ENCODE measurements at regions not wholly inside any gene's neighbourhood (a gene's known extent, or its start where the extent isn't known, plus 50 kb on each side); places are given as distances from the start of the nearest gene placed in this dataset.

- Mint-ChIP-seq H3K9me3 (no peaks in the 10 kb centered on the region), H3K4me3 (no peak overlapping the region), H3K4me1 (ENCODE audit: low read depth) (peaks cover 7% of the 10 kb centered on the region), H3K36me3 (ENCODE audit: low read depth) (no peaks in the 10 kb centered on the region), H3K27me3 (no peaks in the 10 kb centered on the region), H3K27ac (no peak overlapping the region)
- no peak for DNase-seq
- intact Hi-C loops (cut with micrococcal nuclease), result no loop called here
- ATAC-seq, result no peak
- CTCF ChIA-PET, result interaction anchor here (3.6 kb wide), 1 partner anchor 11 kb away, joined by 9 read pairs; no protein-coding TSS in a partner anchor
- TF ChIP-seq CTCF (IDR thresholded peaks at IDR 0.05), result no peak
- POLR2A ChIA-PET, result interaction anchor here (1.0 to 2.6 kb wide), 2 partner anchors 10 to 102 kb away, joined by 5 to 7 read pairs; no protein-coding TSS in a partner anchor
Observed at GRCh38 chr1:234713859-234714258, 103.9 kb upstream of the IRF2BP2 start.

GRCh38 chr1:234713440-234713839 lies 103.5 kb upstream of the IRF2BP2 start:
- DNase-seq (no peak), ATAC-seq (no peak)
- POLR2A ChIA-PET, result interaction anchor here (1.0 kb wide), 1 partner anchor 10 kb away, joined by 5 read pairs; no protein-coding TSS in a partner anchor
- TF ChIP-seq CTCF (IDR thresholded peaks at IDR 0.05), result no peak
- no peaks in the 10 kb centered on the region for H3K36me3 Mint-ChIP-seq (ENCODE audit: low read depth)
- no peaks in the 10 kb centered on the region for H3K27me3 Mint-ChIP-seq
- no peak overlapping the region for H3K27ac Mint-ChIP-seq
- H3K9me3 Mint-ChIP-seq, result no peaks in the 10 kb centered on the region
- H3K4me3 Mint-ChIP-seq, result no peak overlapping the region
- peaks cover 10% of the 10 kb centered on the region for H3K4me1 Mint-ChIP-seq (ENCODE audit: low read depth)
- CTCF ChIA-PET, result interaction anchor here (3.6 kb wide), 1 partner anchor 11 kb away, joined by 9 read pairs; no protein-coding TSS in a partner anchor
- intact Hi-C loops (cut with micrococcal nuclease), result no loop called here

GRCh38 chr1:234712891-234713305 lies 102.9 kb upstream of the IRF2BP2 start:
- Mint-ChIP-seq H3K27me3 (no peaks in the 10 kb centered on the region), H3K27ac (no peak overlapping the region), H3K36me3 (ENCODE audit: low read depth) (no peaks in the 10 kb centered on the region), H3K4me1 (ENCODE audit: low read depth) (peaks cover 10% of the 10 kb centered on the region), H3K4me3 (no peak overlapping the region), H3K9me3 (no peaks in the 10 kb centered on the region)
- DNase-seq (no peak), ATAC-seq (no peak)
- intact Hi-C loops (cut with micrococcal nuclease), result no loop called here
- no peak for TF ChIP-seq CTCF (IDR thresholded peaks at IDR 0.05)
- ChIA-PET POLR2A (interaction anchor here (1.0 kb wide), 1 partner anchor 11 kb away, joined by 5 read pairs; no protein-coding TSS in a partner anchor), CTCF (interaction anchor here (0.8 to 3.6 kb wide), 2 partner anchors 10 to 11 kb away, joined by 3 to 9 read pairs; no protein-coding TSS in a partner anchor)

DNA sequence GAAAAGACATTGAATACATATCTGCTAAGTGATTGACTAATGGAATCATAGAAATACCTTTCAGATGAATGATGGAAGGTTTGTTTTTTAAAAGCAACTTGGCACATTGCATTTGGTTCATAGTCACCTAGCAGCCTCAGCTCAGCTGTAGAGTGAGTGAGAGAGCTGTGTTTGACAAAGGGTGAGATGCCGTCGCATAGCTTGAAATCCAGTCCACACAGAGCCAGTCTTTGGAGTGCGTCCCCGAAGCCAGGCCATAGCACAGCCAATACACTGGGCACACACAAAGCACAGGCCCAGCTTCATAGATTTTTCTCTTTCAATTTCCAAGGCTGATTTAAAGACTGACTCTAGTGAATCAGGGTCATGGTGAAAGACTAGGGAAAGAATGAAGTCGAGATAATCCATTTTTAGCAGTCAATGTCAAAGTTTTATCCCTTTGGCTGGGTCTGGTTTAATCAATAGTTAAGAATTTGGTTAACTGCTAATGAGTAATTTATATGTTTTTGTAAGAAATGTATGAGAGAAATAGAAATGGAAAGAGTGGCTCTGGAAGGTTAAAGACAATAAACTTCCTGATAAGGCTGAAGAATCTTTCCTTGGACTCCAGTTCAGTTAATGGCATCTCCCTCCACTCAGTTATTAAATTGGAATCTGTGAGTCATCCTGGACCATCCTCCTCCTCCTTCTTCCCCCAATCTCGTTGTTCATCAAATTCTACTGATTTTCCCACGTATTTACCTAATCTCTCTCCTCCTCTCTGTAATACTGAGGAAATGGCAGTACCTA lies 101.2 kb upstream of the IRF2BP2 start:
- H3K9me3 Mint-ChIP-seq, result no peaks in the 10 kb centered on the region
- POLR2A ChIA-PET, result interaction anchor here (1.3 kb wide), 1 partner anchor 111 kb away, joined by 3 read pairs; no protein-coding TSS in a partner anchor
- intact Hi-C loops (cut with micrococcal nuclease), result no loop called here
- H3K27me3 Mint-ChIP-seq, result no peaks in the 10 kb centered on the region
- H3K36me3 Mint-ChIP-seq (ENCODE audit: low read depth), result no peaks in the 10 kb centered on the region
- H3K27ac Mint-ChIP-seq, result no peak overlapping the region
- CTCF ChIA-PET, result interaction anchor here (1.1 kb wide), 1 partner anchor 372 kb away, joined by 3 read pairs; no protein-coding TSS in a partner anchor
- H3K4me1 Mint-ChIP-seq (ENCODE audit: low read depth), result peaks cover 10% of the 10 kb centered on the region
- no peak for TF ChIP-seq CTCF (IDR thresholded peaks at IDR 0.05)
- DNase-seq (no peak), ATAC-seq (no peak)
- H3K4me3 Mint-ChIP-seq, result no peak overlapping the region

DNA sequence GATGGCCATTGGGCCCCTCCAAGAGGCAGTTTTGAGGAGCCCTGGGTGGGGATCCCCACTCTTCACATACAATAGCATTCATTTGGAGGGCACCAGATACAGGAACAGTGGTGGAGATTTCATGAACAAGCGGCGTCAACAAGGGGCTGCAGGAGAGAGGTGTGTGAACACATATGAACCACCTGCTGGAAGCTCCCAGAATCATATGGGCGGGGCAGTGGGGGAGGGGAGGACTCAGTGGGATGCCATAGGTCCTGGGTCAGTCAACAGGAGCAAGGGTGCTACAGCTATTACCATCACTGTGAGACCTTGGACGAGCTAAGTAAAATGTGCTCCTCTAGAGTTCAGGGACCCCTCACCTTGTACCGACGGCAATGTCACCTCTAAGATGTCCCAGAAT lies 100.4 kb upstream of the IRF2BP2 start:
- CTCF ChIA-PET, result interaction anchor here (1.1 kb wide), 1 partner anchor 373 kb away, joined by 3 read pairs; no protein-coding TSS in a partner anchor
- TF ChIP-seq CTCF (IDR thresholded peaks at IDR 0.05), result no peak
- DNase-seq (no peak), ATAC-seq (no peak)
- H3K4me1 Mint-ChIP-seq (ENCODE audit: low read depth), result peaks cover 11% of the 10 kb centered on the region
- no peak overlapping the region for H3K4me3 Mint-ChIP-seq
- no peaks in the 10 kb centered on the region for H3K27me3 Mint-ChIP-seq
- H3K36me3 Mint-ChIP-seq (ENCODE audit: low read depth), result no peaks in the 10 kb centered on the region
- H3K27ac Mint-ChIP-seq, result no peak overlapping the region
- POLR2A ChIA-PET, result no interaction called here
- H3K9me3 Mint-ChIP-seq, result no peaks in the 10 kb centered on the region
- intact Hi-C loops (cut with micrococcal nuclease), result no loop called here

Data from activated CD8-positive, alpha-beta T cell treated with anti-CD3 and anti-CD28 coated beads for 36 hours (primary cell).